ENCODE measurements at regions not wholly inside any gene's neighbourhood (a gene's known extent, or its start where the extent isn't known, plus 50 kb on each side); places are given as distances from the start of the nearest gene placed in this dataset.
"Not testable (repeated sequence)": the region's sequence is repeated elsewhere in the genome, so short reads cannot be mapped to it uniquely, and the experiment has no call there.

DNA sequence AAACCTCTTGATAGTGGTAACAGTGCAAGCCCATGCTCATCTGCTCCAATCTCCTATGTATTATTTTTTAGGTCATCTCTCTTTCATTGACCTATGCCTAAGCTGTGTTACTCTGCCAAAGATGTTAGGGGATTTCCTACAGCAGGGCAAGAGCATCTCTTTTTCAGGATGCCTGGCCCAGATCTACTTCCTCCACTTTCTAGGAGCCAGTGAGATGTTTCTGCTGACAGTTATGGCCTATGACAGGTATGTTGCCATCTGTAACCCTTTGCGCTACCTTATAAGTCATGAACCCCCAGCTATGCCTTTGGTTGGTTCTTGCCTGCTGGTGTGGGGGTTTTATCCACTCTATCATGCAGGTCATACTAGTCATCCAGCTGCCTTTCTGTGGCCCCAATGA is 168.9 kb upstream of the POTEB3 start:
- not testable (repeated sequence) for TF ChIP-seq POLR2A (IDR thresholded peaks at IDR 0.05)
- TF ChIP-seq, protein P1, sequence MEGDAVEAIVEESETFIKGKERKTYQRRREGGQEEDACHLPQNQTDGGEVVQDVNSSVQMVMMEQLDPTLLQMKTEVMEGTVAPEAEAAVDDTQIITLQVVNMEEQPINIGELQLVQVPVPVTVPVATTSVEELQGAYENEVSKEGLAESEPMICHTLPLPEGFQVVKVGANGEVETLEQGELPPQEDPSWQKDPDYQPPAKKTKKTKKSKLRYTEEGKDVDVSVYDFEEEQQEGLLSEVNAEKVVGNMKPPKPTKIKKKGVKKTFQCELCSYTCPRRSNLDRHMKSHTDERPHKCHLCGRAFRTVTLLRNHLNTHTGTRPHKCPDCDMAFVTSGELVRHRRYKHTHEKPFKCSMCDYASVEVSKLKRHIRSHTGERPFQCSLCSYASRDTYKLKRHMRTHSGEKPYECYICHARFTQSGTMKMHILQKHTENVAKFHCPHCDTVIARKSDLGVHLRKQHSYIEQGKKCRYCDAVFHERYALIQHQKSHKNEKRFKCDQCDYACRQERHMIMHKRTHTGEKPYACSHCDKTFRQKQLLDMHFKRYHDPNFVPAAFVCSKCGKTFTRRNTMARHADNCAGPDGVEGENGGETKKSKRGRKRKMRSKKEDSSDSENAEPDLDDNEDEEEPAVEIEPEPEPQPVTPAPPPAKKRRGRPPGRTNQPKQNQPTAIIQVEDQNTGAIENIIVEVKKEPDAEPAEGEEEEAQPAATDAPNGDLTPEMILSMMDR (IDR thresholded peaks at IDR 0.05): not testable (repeated sequence)
